Right lobe of liver (tissue), 6 donors: ENCODE measurements at regions not wholly inside any gene's neighbourhood (a gene's known extent, or its start where the extent isn't known, plus 50 kb on each side); places are given as distances from the start of the nearest gene placed in this dataset.

ENCODE experiments used
- ATAC-seq, 4 donors: fragments of 200-7000 bp; cut with Tn5 transposase; one replicate each; pipeline ENCODE4 v1.9.1; 2020; ENCODE audit warnings: mild to moderate bottlenecking in 4 of 4, moderate library complexity in 4 of 4
- DNase-seq, 3 donors: peaks; one replicate each; pipeline ENCODE4 v3.0.0-alpha.2; 2020
- H3K27ac ChIP-seq, 3 donors: fragments of 200-600 bp; one replicate each; pipeline ENCODE4 v1.8.0; 2022
- H3K27me3 ChIP-seq, 2 donors: fragments of 200-600 bp; one replicate each; pipeline ENCODE4 v1.8.0; 2022
- H3K36me3 ChIP-seq, 4 donors: fragments of 200-600 bp; sonication (generic) in 1 of 4; one replicate each; pipeline versions ENCODE4 v1.5.1 to v1.8.0; 2017 to 2022; ENCODE audit warnings: control low read depth in 1 of 4
- H3K4me1 ChIP-seq, 4 donors: fragments of 200-600 bp; sonication (generic) in 1 of 4; one replicate each; pipeline versions ENCODE4 v1.5.1 to v1.8.0; 2017 to 2022; ENCODE audit warnings: control low read depth in 1 of 4
- H3K4me3 ChIP-seq, 3 donors: fragments of 200-600 bp; one replicate each; pipeline ENCODE4 v1.8.0; 2022
- H3K9me3 ChIP-seq, 4 donors: fragments of 200-600 bp; sonication (generic) in 1 of 4; one replicate each; pipeline versions ENCODE4 v1.5.1 to v1.8.0; 2017 to 2022; ENCODE audit warnings: control low read depth in 1 of 4
- POLR2A ChIP-seq: fragments of 450-650 bp; IDR thresholded peaks from one replicate; pipeline ENCODE4 v1.6.1; 2017; ENCODE audit warnings: antibody characterized with exemption, mild to moderate bottlenecking
- WGBS: methylation state at CpG from one replicate; pipeline ENCODE4 v1.1.6; 2018; ENCODE audit warnings: low coverage, low lambda C conversion rate; ENCODE audit not compliant: insufficient coverage; ENCODE audit errors: missing lambda C conversion rate; 5-methylcytosine and 5-hydroxymethylcytosine counted together
- intact Hi-C, 2 donors: fragments of 100-400 bp; cut with DNase I; formaldehyde crosslinking; loops; one replicate each; pipeline versions ENCODE4 v1.11.2 to v1.14.1; 2022
- TF ChIP-seq, protein P1 (sequence below), 4 donors: fragments of 200-600 bp in 3 of 4; fragments of 450-650 bp in 1 of 4; IDR thresholded peaks; one replicate each; pipeline versions ENCODE4 v1.5.1 to v1.8.0; 2016 to 2022; ENCODE audit warnings: antibody characterized with exemption in 4 of 4, mild to moderate bottlenecking in 2 of 4
- donor health status: DM: no; HTN: yes; CAD: no.
- donor health status: DM: no; HTN: no; CAD: no.
- donor health status: DM: no; HTN: no; CAD: no.
- donor health status: DM: no; HTN: yes; CAD: no.
- donor health status: DM: no; HTN: yes; CAD: no.

GRCh38 chrX:7389576-7389975, 241.6 kb upstream of the PUDP start:
- 57% methylated on average over 2 of the region's 2 CpGs for WGBS
- Histone ChIP-seq H3K4me1 (no peaks in the 10 kb centered on the region), H3K36me3 (no peaks in the 10 kb centered on the region), H3K27ac (no peak overlapping the region), H3K9me3 (no peaks in the 10 kb centered on the region), H3K4me3 (no peak overlapping the region), H3K27me3 (no peaks in the 10 kb centered on the region)
- DNase-seq: no peak
- no peak for ATAC-seq
- TF ChIP-seq, protein P1, sequence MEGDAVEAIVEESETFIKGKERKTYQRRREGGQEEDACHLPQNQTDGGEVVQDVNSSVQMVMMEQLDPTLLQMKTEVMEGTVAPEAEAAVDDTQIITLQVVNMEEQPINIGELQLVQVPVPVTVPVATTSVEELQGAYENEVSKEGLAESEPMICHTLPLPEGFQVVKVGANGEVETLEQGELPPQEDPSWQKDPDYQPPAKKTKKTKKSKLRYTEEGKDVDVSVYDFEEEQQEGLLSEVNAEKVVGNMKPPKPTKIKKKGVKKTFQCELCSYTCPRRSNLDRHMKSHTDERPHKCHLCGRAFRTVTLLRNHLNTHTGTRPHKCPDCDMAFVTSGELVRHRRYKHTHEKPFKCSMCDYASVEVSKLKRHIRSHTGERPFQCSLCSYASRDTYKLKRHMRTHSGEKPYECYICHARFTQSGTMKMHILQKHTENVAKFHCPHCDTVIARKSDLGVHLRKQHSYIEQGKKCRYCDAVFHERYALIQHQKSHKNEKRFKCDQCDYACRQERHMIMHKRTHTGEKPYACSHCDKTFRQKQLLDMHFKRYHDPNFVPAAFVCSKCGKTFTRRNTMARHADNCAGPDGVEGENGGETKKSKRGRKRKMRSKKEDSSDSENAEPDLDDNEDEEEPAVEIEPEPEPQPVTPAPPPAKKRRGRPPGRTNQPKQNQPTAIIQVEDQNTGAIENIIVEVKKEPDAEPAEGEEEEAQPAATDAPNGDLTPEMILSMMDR (IDR thresholded peaks at IDR 0.05): no peak
- TF ChIP-seq POLR2A: no peak
- intact Hi-C loops: no loop called here

GRCh38 chrX:7385131-7385530, 237.2 kb upstream of the PUDP start:
- Histone ChIP-seq H3K27ac (no peak overlapping the region), H3K27me3 (no peaks in the 10 kb centered on the region), H3K4me1 (no peaks in the 10 kb centered on the region), H3K9me3 (no peaks in the 10 kb centered on the region), H3K36me3 (no peaks in the 10 kb centered on the region), H3K4me3 (no peak overlapping the region)
- 75% methylated on average over 4 of the region's 4 CpGs for WGBS
- intact Hi-C loops: no loop called here
- TF ChIP-seq POLR2A: no peak
- TF ChIP-seq, protein P1 (IDR thresholded peaks at IDR 0.05): no peak
- ATAC-seq (no peak), DNase-seq (no peak)

DNA sequence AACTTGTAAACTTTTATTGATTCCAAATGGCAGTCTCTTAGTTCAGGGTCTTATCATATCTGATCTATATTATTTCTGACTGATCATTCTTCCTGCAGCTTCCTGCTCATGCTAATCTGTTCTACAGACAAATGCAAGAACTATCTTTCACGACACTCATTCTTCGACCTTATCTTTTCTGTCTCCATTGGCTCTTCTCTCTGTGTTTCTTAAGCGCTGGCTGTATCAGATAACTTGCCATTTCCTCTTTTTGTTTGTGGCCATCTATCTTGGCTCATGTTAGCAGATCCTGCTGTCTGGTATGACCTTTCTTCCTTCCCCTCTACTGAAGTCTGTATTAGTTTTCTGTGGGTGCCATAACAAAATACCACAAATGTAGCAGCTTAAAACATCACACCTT, 230.5 kb upstream of the PUDP start:
- intact Hi-C loops: no loop called here

GRCh38 chrX:7372825-7373525, 225.0 kb upstream of the PUDP start:
- no peak for DNase-seq
- no peak overlapping the region for H3K27ac ChIP-seq
- H3K27me3 ChIP-seq: no peaks in the 10 kb centered on the region
- no peaks in the 10 kb centered on the region for H3K36me3 ChIP-seq
- no peak for ATAC-seq
- no peak overlapping the region for H3K4me3 ChIP-seq
- WGBS: 32% methylated on average over 7 of the region's 7 CpGs
- H3K9me3 ChIP-seq: no peaks in the 10 kb centered on the region
- intact Hi-C loops: no loop called here
- TF ChIP-seq POLR2A: no peak
- TF ChIP-seq, protein P1 (IDR thresholded peaks at IDR 0.05): no peak
- no peaks in the 10 kb centered on the region for H3K4me1 ChIP-seq

More for the DNA sequence above, 230.5 kb upstream of the PUDP start:
- Histone ChIP-seq H3K27me3 (no peaks in the 10 kb centered on the region), H3K27ac (no peak overlapping the region), H3K4me3 (no peak overlapping the region), H3K4me1 (no peaks in the 10 kb centered on the region), H3K36me3 (no peaks in the 10 kb centered on the region), H3K9me3 (no peaks in the 10 kb centered on the region)
- DNase-seq (no peak), ATAC-seq (no peak)
- WGBS: 42% methylated on average over 3 of the region's 3 CpGs
- no peak for TF ChIP-seq POLR2A
- TF ChIP-seq, protein P1 (IDR thresholded peaks at IDR 0.05): no peak
